Epithelial cell of proximal tubule (primary cell): ENCODE measurements at regions not wholly inside any gene's neighbourhood (a gene's known extent, or its start where the extent isn't known, plus 50 kb on each side); places are given as distances from the start of the nearest gene placed in this dataset.
"Not testable (repeated sequence)": the region's sequence is repeated elsewhere in the genome, so short reads cannot be mapped to it uniquely, and the experiment has no call there.

Source experiments
- DNase-seq: peaks from one replicate; pipeline ENCODE4 v3.0.0-alpha.2; 2011; ENCODE audit warnings: low read depth
- H3K4me3 ChIP-seq: 2 replicates; pipeline ENCODE4 v1.5.1; 2011; ENCODE audit warnings: low read depth, mild to moderate bottlenecking, low read length
- TF ChIP-seq, protein P1 (sequence below): conservative IDR thresholded peaks from 2 replicates; pipeline ENCODE4 v1.5.1; 2012; ENCODE audit warnings: low read depth, mild to moderate bottlenecking, low read length

DNA sequence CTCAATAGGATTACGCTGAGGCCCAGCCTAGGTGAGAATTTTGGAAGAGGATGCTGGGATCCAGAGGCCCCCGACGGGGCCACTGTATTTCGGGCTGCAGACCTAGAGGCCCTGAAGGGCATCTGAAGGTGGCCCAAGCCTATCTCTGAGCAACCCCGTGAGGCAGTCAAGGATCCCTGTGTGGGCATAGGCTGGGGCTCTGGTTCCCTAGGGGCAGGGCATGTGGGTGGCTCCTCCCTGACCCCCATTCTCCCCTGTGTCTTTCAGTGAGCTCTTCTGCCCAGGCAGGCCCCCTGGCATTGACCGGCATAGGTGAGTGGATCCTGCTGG, 216.0 kb downstream of the SNRPN start:
- TF ChIP-seq, protein P1, sequence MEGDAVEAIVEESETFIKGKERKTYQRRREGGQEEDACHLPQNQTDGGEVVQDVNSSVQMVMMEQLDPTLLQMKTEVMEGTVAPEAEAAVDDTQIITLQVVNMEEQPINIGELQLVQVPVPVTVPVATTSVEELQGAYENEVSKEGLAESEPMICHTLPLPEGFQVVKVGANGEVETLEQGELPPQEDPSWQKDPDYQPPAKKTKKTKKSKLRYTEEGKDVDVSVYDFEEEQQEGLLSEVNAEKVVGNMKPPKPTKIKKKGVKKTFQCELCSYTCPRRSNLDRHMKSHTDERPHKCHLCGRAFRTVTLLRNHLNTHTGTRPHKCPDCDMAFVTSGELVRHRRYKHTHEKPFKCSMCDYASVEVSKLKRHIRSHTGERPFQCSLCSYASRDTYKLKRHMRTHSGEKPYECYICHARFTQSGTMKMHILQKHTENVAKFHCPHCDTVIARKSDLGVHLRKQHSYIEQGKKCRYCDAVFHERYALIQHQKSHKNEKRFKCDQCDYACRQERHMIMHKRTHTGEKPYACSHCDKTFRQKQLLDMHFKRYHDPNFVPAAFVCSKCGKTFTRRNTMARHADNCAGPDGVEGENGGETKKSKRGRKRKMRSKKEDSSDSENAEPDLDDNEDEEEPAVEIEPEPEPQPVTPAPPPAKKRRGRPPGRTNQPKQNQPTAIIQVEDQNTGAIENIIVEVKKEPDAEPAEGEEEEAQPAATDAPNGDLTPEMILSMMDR, result no peak
- DNase-seq, result no peak
- no peak overlapping the region for H3K4me3 ChIP-seq

DNA sequence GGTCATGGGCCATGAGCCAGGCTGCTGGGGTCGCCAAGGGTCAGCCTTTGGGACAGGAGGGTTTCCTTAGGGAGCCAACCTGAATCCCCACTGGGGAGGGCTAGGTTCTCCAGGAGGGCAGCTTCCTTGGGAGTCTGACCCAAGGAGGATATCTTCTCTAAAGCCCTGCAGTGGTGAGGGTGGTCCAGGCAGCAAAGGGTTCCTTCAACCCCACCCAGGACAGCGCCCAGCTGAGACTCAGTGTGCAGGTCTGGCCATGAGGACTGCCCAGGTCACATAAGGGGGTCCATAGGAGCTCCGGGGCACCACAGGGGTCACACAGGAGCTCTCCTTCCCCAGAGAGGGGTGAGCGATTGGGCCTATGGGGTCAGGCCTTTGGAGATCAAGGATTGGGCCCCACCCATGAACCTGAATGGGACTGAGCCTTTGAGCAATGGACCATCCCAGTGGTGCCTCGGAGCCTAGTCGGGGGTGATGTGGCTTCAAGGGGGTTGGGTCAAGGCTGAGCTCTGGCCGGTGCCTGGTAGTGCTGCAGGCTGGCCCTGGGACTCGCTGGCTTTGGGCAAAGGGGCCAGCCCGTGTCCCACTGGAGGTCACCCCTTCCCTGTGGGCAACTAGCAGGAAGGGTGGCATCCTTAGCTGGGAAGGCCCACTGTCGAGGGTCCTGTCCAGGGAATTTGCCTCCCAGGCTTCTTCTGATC, 216.5 kb downstream of the SNRPN start:
- no peak for DNase-seq
- H3K4me3 ChIP-seq, result no peak overlapping the region
- TF ChIP-seq, protein P1, result no peak

DNA sequence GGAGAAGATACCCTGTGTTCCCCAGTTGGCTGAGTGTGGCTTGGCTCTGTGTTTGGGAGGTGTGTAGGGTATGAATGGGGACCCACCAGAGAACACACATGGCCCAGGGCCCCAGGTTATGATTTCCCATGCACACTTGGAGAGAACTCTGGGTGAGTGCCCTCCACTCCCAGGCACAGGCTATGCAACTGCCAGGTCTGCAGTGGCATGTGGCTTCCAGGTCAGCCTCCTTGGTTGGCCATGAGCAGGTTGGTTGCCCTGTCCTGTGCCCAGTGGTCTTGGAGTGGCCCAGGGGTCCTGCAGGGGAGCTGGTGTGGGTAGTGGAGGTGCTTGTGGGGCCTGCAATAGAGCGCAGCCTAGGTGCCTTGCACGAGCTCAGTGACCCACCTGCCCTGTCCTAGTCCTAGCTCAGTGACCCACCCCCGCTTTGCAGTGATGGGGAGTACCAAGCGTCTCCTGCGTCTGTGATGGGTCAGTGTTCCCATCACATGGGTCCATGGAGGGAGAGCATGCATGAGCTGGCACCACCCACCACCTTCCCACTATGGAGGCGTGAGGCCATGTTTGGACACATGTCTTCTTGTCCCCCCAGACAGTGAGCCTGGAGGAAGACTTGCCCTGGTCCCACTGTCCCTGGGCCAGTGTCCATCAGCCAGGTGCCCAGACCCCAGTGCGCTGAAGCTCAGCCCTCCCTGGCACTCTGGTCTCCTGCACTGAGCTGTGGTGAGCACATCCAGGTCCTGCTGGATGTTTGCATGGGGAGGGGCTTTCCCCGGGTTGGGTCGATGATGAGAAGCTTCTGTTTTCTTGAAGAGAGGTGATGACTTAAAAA, 217.3 kb downstream of the SNRPN start:
- TF ChIP-seq, protein P1, result no peak
- DNase-seq, result no peak
- H3K4me3 ChIP-seq, result no peak overlapping the region

DNA sequence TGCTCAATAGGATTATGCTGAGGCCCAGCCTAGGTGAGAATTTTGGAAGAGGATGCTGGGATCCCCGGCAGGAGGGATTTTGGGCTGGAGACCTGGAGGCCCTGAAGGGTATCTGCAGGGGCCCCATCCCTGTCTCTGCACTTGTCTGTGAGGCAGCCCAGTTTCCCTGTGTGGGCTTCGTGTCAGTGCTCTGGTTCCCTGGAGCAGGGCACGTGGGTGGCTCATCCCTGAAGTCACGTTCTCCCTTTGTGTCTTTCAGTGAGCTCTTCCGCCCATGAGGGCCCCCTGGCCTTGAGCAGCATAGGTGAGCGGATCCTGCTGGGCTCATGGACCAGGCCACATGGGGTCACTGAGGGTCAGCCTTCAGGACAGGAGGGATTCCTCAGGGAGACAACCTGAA, 217.9 kb downstream of the SNRPN start:
- no peak overlapping the region for H3K4me3 ChIP-seq
- DNase-seq, result no peak
- TF ChIP-seq, protein P1, result no peak

DNA sequence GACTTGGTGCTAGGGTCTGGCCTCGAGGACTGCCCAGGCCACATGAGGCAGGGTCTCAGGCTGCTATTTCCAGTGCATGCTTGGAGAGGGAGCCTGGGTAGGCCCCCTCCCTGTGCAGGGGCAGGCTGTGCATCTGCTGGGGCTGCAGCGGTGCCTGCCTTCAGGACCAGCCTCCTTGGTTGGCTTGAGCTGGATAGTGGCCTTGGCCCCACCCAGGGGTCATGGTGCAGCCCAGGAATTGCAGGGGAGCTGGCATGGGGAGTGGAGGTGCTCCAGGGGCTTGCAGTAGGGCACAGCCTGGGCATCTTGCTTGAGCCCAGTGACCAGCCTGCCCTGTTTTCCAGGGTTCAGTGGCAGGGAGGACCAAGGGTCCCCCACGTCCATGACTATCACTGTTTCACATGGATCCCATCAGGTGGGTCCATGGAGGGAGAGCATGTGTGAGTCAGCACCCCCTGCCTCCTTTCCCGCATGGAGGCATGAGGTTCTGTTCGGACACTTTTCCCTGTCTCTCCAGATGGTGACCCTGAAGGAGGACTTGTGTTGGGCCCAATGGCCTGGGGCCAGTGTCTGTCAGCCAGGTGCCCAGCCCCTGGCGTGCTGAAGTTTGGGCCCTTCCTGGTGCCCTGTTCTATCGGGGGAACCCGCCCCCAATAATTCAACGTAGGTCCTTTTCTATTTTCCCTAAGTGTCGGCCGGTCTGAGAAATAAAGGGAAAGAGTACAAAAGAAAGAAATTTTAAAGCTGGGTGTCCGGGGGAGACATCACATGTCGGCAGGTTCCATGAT, 218.6 kb downstream of the SNRPN start:
- no peak overlapping the region for H3K4me3 ChIP-seq
- no peak for DNase-seq
- TF ChIP-seq, protein P1, result no peak

DNA sequence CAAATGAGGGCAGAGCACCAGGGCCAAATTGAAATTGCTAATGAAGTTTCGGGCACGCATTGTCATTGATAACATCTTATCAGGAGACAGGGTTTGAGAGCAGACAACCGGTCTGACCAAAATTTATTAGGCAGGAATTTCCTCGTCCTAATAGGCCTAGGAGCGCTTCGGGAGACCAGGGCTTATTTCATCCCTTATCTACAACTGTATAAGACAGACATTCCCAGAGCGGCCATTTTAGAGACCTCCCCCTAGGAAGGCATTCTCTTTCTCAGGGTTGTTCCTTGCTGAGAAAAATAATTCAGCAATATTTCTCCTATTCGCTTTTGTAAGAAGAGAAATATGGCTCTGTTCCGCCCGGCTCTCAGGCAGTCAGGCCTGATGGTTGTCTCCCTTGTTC, 219.4 kb downstream of the SNRPN start:
- not testable (repeated sequence) for DNase-seq, H3K4me3 ChIP-seq

DNA sequence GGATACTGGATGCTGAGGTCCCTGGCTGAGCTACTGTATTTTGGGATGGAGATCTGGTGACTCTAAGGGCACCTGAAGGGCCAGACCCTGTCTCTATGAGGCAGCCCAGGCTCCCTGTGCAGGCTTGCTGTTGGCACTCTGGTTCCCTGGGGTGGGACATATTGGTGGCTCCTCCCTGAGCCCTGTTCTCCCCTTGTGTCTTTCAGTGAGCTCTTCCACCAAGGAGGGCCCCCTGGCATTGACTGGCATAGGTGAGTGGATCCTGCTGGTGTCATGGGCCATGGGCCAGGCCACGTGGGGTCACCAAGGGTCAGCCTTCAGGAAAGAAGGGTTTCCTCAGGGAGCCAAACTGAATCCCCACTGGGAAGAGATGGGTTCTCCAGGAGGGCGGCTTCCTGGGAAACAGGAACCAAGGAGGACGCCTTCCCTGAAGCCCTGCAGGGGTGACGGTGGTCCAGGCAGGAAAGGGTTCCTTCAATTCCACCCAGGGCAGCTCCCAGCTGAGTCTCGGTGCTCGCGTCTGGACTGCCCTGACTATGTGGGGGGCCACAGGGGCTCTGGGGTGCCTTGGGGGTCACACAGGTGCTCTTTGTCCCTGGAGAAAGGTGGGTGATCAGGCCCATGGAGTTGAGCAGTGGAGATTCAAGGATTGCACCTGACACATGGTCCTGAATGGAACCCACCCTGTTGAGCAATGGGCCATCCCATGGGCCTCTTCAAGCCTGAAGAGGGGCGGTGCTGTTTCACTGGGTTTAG, 220.4 kb downstream of the SNRPN start:
- no peak for DNase-seq
- no peak overlapping the region for H3K4me3 ChIP-seq
- TF ChIP-seq, protein P1, result no peak
